Naive thymus-derived CD4-positive, alpha-beta T cell (primary cell): ENCODE measurements at regions not wholly inside any gene's neighbourhood (a gene's known extent, or its start where the extent isn't known, plus 50 kb on each side); places are given as distances from the start of the nearest gene placed in this dataset.

Experiments
- ATAC-seq: fragments of 150-1000 bp; cut with Tn5 transposase; 2 replicates; pipeline ENCODE4 v1.10.0; 2021; ENCODE audit warnings: mild to moderate bottlenecking, moderate library complexity
- CTCF ChIA-PET: fragments of 350-600 bp; sonication (Branson Sonifier 250); formaldehyde crosslinking; loops from one replicate; lab custom pipeline; 2021; ENCODE audit warnings: antibody characterized with exemption; lab: Charles Lee
- POLR2A ChIA-PET: fragments of 350-600 bp; sonication (Branson Sonifier 250); formaldehyde crosslinking; loops from one replicate; lab custom pipeline; 2021; ENCODE audit warnings: antibody characterized with exemption, inconsistent platforms; lab: Charles Lee
- DNase-seq, 9 donors: peaks; one replicate each; pipeline versions ENCODE4 v3.0.0 to v3.0.0-alpha.2; 2020 to 2022; ENCODE audit warnings: mixed read lengths in 1 of 9
- H3K27ac ChIP-seq: one replicate; pipeline ENCODE4 v1.7.0; 2013; ENCODE audit warnings: mild to moderate bottlenecking, low read depth, low read length, moderate library complexity
- H3K27me3 ChIP-seq, 2 donors: one replicate each; pipeline ENCODE4 v1.7.0; 2013; ENCODE audit warnings: low read length in 2 of 2, mild to moderate bottlenecking in 2 of 2, moderate library complexity in 2 of 2; ENCODE audit not compliant: control insufficient read depth in 2 of 2, insufficient read depth in 2 of 2
- H3K36me3 ChIP-seq, 3 experiments: 1 replicate in 2 of 3; 2 replicates in 1 of 3; pipeline ENCODE4 v1.7.0; 2013; ENCODE audit warnings: low read length in 3 of 3, mild to moderate bottlenecking in 3 of 3, moderate library complexity in 1 of 3; ENCODE audit not compliant: insufficient read depth in 3 of 3, control insufficient read depth in 2 of 3
- H3K4me1 ChIP-seq, 2 donors: one replicate each; pipeline ENCODE4 v1.7.0; 2013; ENCODE audit warnings: low read length in 2 of 2, mild to moderate bottlenecking in 2 of 2, moderate library complexity in 1 of 2; ENCODE audit not compliant: control insufficient read depth in 2 of 2, insufficient read depth in 2 of 2
- H3K4me3 ChIP-seq: 2 replicates; pipeline ENCODE4 v1.7.0; 2013; ENCODE audit warnings: mild to moderate bottlenecking, low read length
- H3K9me3 ChIP-seq, 3 experiments: 1 replicate in 2 of 3; 2 replicates in 1 of 3; pipeline ENCODE4 v1.7.0; 2013; ENCODE audit warnings: low read length in 3 of 3; ENCODE audit not compliant: control insufficient read depth in 2 of 3
- H3K27ac Mint-ChIP-seq, 9 donors: one replicate each; pipeline ENCODE4 v1.8.0; 2020 to 2022; ENCODE audit warnings: mixed read lengths in 9 of 9, mild to moderate bottlenecking in 8 of 9, moderate library complexity in 5 of 9, inconsistent platforms in 2 of 9
- H3K27me3 Mint-ChIP-seq, 5 donors: one replicate each; pipeline ENCODE4 v1.8.0; 2021 to 2022; ENCODE audit warnings: mixed read lengths in 5 of 5, mild to moderate bottlenecking in 1 of 5
- H3K36me3 Mint-ChIP-seq, 5 donors: one replicate each; pipeline ENCODE4 v1.8.0; 2020 to 2022; ENCODE audit warnings: mixed read lengths in 5 of 5, mild to moderate bottlenecking in 3 of 5, inconsistent platforms in 1 of 5
- H3K4me1 Mint-ChIP-seq, 7 donors: one replicate each; pipeline ENCODE4 v1.8.0; 2020 to 2022; ENCODE audit warnings: mixed read lengths in 7 of 7, mild to moderate bottlenecking in 3 of 7, inconsistent platforms in 1 of 7
- H3K4me3 Mint-ChIP-seq, 10 donors: one replicate each; pipeline ENCODE4 v1.8.0; 2020 to 2022; ENCODE audit warnings: mild to moderate bottlenecking in 10 of 10, mixed read lengths in 10 of 10, moderate library complexity in 6 of 10, inconsistent platforms in 2 of 10
- H3K9me3 Mint-ChIP-seq, 11 donors: one replicate each; pipeline ENCODE4 v1.8.0; 2020 to 2022; ENCODE audit warnings: mixed read lengths in 11 of 11, mild to moderate bottlenecking in 4 of 11, inconsistent platforms in 1 of 11, moderate library complexity in 1 of 11
- intact Hi-C, 2 donors: fragments of 100-400 bp; cut with micrococcal nuclease; formaldehyde crosslinking; loops; one replicate each; pipeline ENCODE4 v1.15.1; 2023

DNA sequence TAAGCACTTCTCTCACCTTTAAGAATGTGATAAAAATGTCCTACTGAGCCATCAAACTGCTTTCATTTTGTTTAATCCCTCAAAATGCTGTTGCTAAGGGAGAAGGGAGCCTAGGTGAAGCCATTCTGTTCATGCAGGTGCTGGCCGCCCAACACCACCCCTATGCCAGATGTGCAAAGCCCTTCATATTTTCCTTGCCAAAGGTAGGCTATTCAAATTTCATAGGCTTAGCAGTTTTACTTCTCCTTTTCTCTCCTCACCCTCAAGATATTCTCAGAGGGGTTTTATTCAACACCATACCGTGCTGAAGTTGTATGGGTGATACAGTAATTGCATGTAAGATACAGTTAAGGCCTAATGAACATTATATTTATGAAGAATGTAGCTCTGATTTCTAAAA lies 461.7 kb downstream of the GXYLT1 start:
- ATAC-seq (no peak), DNase-seq (no peak)
- H3K9me3 Mint-ChIP-seq, result peaks cover 0 to 10% (median 4%) of the 10 kb centered on the region in 11 donors
- H3K27ac Mint-ChIP-seq, result no peak overlapping the region
- ChIA-PET POLR2A (no interaction called here), CTCF (interaction anchor here (0.6 kb wide), 1 partner anchor 668 kb away, joined by 5 read pairs; no protein-coding TSS in a partner anchor)
- H3K4me1 Mint-ChIP-seq, result no peaks in the 10 kb centered on the region
- H3K27me3 Mint-ChIP-seq, result peaks cover 0 to 10% (median 4%) of the 10 kb centered on the region in 5 donors
- no peaks in the 10 kb centered on the region for H3K36me3 Mint-ChIP-seq
- no peak overlapping the region for H3K4me3 ChIP-seq
- no peaks in the 10 kb centered on the region for H3K9me3 ChIP-seq
- H3K4me1 ChIP-seq, result no peaks in the 10 kb centered on the region
- H3K27me3 ChIP-seq, result no peaks in the 10 kb centered on the region
- no peak overlapping the region for H3K27ac ChIP-seq
- H3K4me3 Mint-ChIP-seq, result no peak overlapping the region
- no peaks in the 10 kb centered on the region for H3K36me3 ChIP-seq
- intact Hi-C loops, result no loop called here

- intact Hi-C loops, result no loop called here
- ChIA-PET POLR2A (no interaction called here), CTCF (no interaction called here)
- Histone ChIP-seq H3K27me3 (no peaks in the 10 kb centered on the region), H3K4me3 (no peak overlapping the region), H3K9me3 (no peaks in the 10 kb centered on the region), H3K4me1 (no peaks in the 10 kb centered on the region), H3K36me3 (no peaks in the 10 kb centered on the region), H3K27ac (no peak overlapping the region)
- no peaks in the 10 kb centered on the region for H3K4me1 Mint-ChIP-seq
- peaks cover 0 to 10% (median 4%) of the 10 kb centered on the region in 11 donors for H3K9me3 Mint-ChIP-seq
- peaks cover 0 to 10% (median 4%) of the 10 kb centered on the region in 5 donors for H3K27me3 Mint-ChIP-seq
- H3K27ac Mint-ChIP-seq, result no peak overlapping the region
- H3K36me3 Mint-ChIP-seq, result no peaks in the 10 kb centered on the region
- H3K4me3 Mint-ChIP-seq, result no peak overlapping the region
- no peak for ATAC-seq
- DNase-seq, result no peak
Measured at GRCh38 chr12:41681898-41682297, 462.8 kb downstream of the GXYLT1 start.

GRCh38 chr12:41680155-41680554 lies 464.5 kb downstream of the GXYLT1 start:
- no peaks in the 10 kb centered on the region for H3K4me1 ChIP-seq
- no peaks in the 10 kb centered on the region for H3K36me3 ChIP-seq
- no peak for DNase-seq
- POLR2A ChIA-PET, result no interaction called here
- Mint-ChIP-seq H3K4me1 (no peaks in the 10 kb centered on the region), H3K27ac (no peak overlapping the region), H3K27me3 (peaks cover 0 to 10% (median 4%) of the 10 kb centered on the region in 5 donors), H3K4me3 (no peak overlapping the region), H3K36me3 (no peaks in the 10 kb centered on the region), H3K9me3 (peaks cover 0 to 10% (median 4%) of the 10 kb centered on the region in 11 donors)
- no peak overlapping the region for H3K27ac ChIP-seq
- H3K4me3 ChIP-seq, result no peak overlapping the region
- CTCF ChIA-PET, result no interaction called here
- no peak for ATAC-seq
- no peaks in the 10 kb centered on the region for H3K9me3 ChIP-seq
- no peaks in the 10 kb centered on the region for H3K27me3 ChIP-seq
- intact Hi-C loops, result no loop called here

DNA sequence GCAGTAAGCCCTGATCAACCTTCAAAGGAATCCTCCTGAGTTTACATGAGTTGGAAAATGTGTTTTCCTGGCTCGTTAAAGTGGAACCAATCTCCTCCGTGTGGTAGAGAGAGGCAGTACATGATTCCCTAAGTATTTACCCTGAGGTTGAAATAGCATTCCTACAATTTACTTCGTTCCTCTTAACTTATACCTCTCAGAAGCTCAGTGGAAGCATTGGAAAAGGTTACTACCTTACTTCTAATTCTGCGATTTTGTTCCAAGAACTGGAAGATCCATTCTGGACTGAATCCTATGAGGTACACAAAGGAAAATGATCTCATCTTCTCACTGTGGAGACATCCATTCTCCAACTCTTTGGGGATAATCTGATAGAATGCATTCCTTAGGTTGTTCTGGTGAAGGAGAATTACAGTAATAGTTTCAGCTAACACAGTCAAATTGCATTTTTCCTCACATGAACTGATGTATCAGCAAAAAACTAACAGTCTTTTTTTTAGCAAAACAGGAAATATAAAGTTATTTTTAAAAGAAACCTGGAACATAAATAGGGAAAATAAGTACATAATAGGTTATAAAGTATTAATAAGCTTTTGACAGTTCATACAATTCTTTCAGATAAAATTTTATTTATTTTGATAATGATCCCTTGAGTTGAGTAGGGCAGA lies 475.6 kb downstream of the PDZRN4 start:
- no peaks in the 10 kb centered on the region for H3K36me3 Mint-ChIP-seq
- Histone ChIP-seq H3K9me3 (no peaks in the 10 kb centered on the region), H3K27me3 (no peaks in the 10 kb centered on the region), H3K4me3 (no peak overlapping the region), H3K36me3 (no peaks in the 10 kb centered on the region), H3K27ac (no peak overlapping the region), H3K4me1 (no peaks in the 10 kb centered on the region)
- peaks cover 0 to 9% (median 1%) of the 10 kb centered on the region in 11 donors for H3K9me3 Mint-ChIP-seq
- H3K4me3 Mint-ChIP-seq, result no peak overlapping the region
- intact Hi-C loops, result no loop called here
- CTCF ChIA-PET, result interaction anchor here (0.7 kb wide), 1 partner anchor 227 kb away, joined by 4 read pairs; no protein-coding TSS in a partner anchor
- no peak overlapping the region for H3K27ac Mint-ChIP-seq
- no peaks in the 10 kb centered on the region for H3K27me3 Mint-ChIP-seq
- ATAC-seq (no peak), DNase-seq (no peak)
- POLR2A ChIA-PET, result no interaction called here
- H3K4me1 Mint-ChIP-seq, result no peaks in the 10 kb centered on the region

GRCh38 chr12:41661141-41661765 lies 473.1 kb downstream of the PDZRN4 start:
- ChIA-PET POLR2A (no interaction called here), CTCF (no interaction called here)
- Histone ChIP-seq H3K9me3 (no peaks in the 10 kb centered on the region), H3K36me3 (no peaks in the 10 kb centered on the region), H3K27ac (no peak overlapping the region), H3K4me3 (no peak overlapping the region), H3K27me3 (no peaks in the 10 kb centered on the region), H3K4me1 (no peaks in the 10 kb centered on the region)
- intact Hi-C loops, result no loop called here
- H3K4me1 Mint-ChIP-seq, result no peaks in the 10 kb centered on the region
- H3K36me3 Mint-ChIP-seq, result no peaks in the 10 kb centered on the region
- ATAC-seq (no peak), DNase-seq (no peak)
- H3K27ac Mint-ChIP-seq, result no peak overlapping the region
- H3K4me3 Mint-ChIP-seq, result no peak overlapping the region
- peaks cover 0 to 9% (median 0%) of the 10 kb centered on the region in 11 donors for H3K9me3 Mint-ChIP-seq
- no peaks in the 10 kb centered on the region for H3K27me3 Mint-ChIP-seq

DNA sequence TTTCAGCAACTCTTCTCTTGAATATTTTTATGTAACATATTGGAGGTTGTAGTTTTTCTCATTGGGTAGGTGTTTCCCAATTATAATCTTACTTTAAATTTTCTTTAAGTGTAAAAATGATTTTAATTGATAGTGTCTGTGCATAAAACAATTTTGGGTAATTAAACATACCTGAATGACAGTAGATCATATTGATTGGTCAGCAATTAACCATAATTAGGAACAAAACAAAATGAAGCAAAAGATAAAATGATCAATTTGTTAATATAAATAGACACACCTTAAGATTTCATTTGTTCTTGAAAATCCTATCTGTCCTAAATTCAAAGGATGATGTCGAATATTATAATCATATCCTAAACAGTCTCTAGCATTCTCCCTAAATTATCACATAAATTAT lies 468.3 kb downstream of the PDZRN4 start:
- Histone ChIP-seq H3K9me3 (no peaks in the 10 kb centered on the region), H3K27ac (no peak overlapping the region), H3K4me3 (no peak overlapping the region), H3K4me1 (no peaks in the 10 kb centered on the region), H3K27me3 (no peaks in the 10 kb centered on the region), H3K36me3 (no peaks in the 10 kb centered on the region)
- intact Hi-C loops, result no loop called here
- Mint-ChIP-seq H3K4me1 (no peaks in the 10 kb centered on the region), H3K9me3 (peaks cover 0 to 13% (median 0%) of the 10 kb centered on the region in 11 donors), H3K4me3 (no peak overlapping the region), H3K27ac (no peak overlapping the region), H3K27me3 (peaks cover 0 to 6% (median 0%) of the 10 kb centered on the region in 5 donors), H3K36me3 (no peaks in the 10 kb centered on the region)
- ChIA-PET CTCF (no interaction called here), POLR2A (no interaction called here)
- ATAC-seq, result no peak
- no peak for DNase-seq
